HEK293T (cell line): ENCODE measurements at regions not wholly inside any gene's neighbourhood (a gene's known extent, or its start where the extent isn't known, plus 50 kb on each side); places are given as distances from the start of the nearest gene placed in this dataset.

Experiments used
- CTCF ChIA-PET: fragments of 350-600 bp; formaldehyde crosslinking; extraction: SDS; loops from one replicate; lab custom pipeline; 2021; ENCODE audit warnings: antibody characterized with exemption, inconsistent platforms; lab: Yijun Ruan, JAX
- POLR2A ChIA-PET: fragments of 350-600 bp; formaldehyde crosslinking; extraction: SDS; loops from one replicate; lab custom pipeline; 2020; ENCODE audit warnings: antibody characterized with exemption, inconsistent platforms; lab: Yijun Ruan, JAX
- DNase-seq: peaks from one replicate; pipeline ENCODE4 v3.0.0; 2012; ENCODE audit warnings: mixed read lengths; ENCODE audit errors: extremely low spot score
- ARNT ChIP-seq: fragments of 450-650 bp; IDR thresholded peaks from 2 replicates; pipeline ENCODE4 v1.6.1; 2017; ENCODE audit warnings: mild to moderate bottlenecking
- BHLHE40 ChIP-seq: fragments of 450-650 bp; IDR thresholded peaks from 2 replicates; pipeline ENCODE4 v1.6.1; 2016; ENCODE audit warnings: mild to moderate bottlenecking, moderate library complexity, borderline replicate concordance
- CTBP1 ChIP-seq: fragments of 450-650 bp; IDR thresholded peaks from 2 replicates; pipeline ENCODE4 v1.6.1; 2016; ENCODE audit warnings: borderline replicate concordance
- ELF4 ChIP-seq: fragments of 450-650 bp; IDR thresholded peaks from 2 replicates; pipeline ENCODE4 v1.6.1; 2017; ENCODE audit warnings: antibody characterized with exemption
- FOXA1 ChIP-seq: fragments of 450-650 bp; IDR thresholded peaks from 2 replicates; pipeline ENCODE4 v1.6.1; 2016; ENCODE audit warnings: mild to moderate bottlenecking
- FOXK2 ChIP-seq: fragments of 450-650 bp; IDR thresholded peaks from 2 replicates; pipeline ENCODE4 v1.6.1; 2016; ENCODE audit warnings: mild to moderate bottlenecking
- FOXM1 ChIP-seq: fragments of 450-650 bp; IDR thresholded peaks from 2 replicates; pipeline ENCODE4 v1.6.1; 2017; ENCODE audit warnings: mild to moderate bottlenecking, borderline replicate concordance
- HDGF ChIP-seq: fragments of 450-650 bp; IDR thresholded peaks from 2 replicates; pipeline ENCODE4 v1.6.1; 2017; ENCODE audit warnings: antibody characterized with exemption, borderline replicate concordance
- L3MBTL2 ChIP-seq: fragments of 450-650 bp; conservative IDR thresholded peaks from 2 replicates; pipeline ENCODE4 v1.6.1; 2016; ENCODE audit warnings: mild to moderate bottlenecking
- LEF1 ChIP-seq: fragments of 450-650 bp; IDR thresholded peaks from 2 replicates; pipeline ENCODE4 v1.6.1; 2017; ENCODE audit warnings: mild to moderate bottlenecking, borderline replicate concordance
- NFRKB ChIP-seq: fragments of 450-650 bp; IDR thresholded peaks from 2 replicates; pipeline ENCODE4 v1.6.1; 2016; ENCODE audit warnings: mild to moderate bottlenecking, moderate library complexity
- PKNOX1 ChIP-seq: fragments of 450-650 bp; IDR thresholded peaks from 2 replicates; pipeline ENCODE4 v1.6.1; 2016
- SP1 ChIP-seq: fragments of 450-650 bp; IDR thresholded peaks from 2 replicates; pipeline ENCODE4 v1.6.1; 2017
- SUZ12 ChIP-seq: fragments of 450-650 bp; IDR thresholded peaks from 2 replicates; pipeline ENCODE4 v1.6.1; 2016; ENCODE audit warnings: mild to moderate bottlenecking
- TARDBP ChIP-seq: fragments of 450-650 bp; IDR thresholded peaks from 2 replicates; pipeline ENCODE4 v1.6.1; 2016
- ZNF384 ChIP-seq: fragments of 450-650 bp; IDR thresholded peaks from 2 replicates; pipeline ENCODE4 v1.6.1; 2016

GRCh38 chr7:32258265-32258664, 188.1 kb upstream of the PDE1C start:
- no peak for DNase-seq
- ChIA-PET CTCF (no interaction called here), POLR2A (no interaction called here)
- TF ChIP-seq FOXM1 (no peak), PKNOX1 (no peak), ZNF384 (no peak), NFRKB (no peak), CTBP1 (no peak), FOXK2 (no peak), LEF1 (no peak), ELF4 (no peak), SUZ12 (no peak), L3MBTL2 (no peak), HDGF (no peak), TARDBP (no peak), FOXA1 (no peak), ARNT (no peak), BHLHE40 (no peak), SP1 (no peak)

- no peak for DNase-seq
- CTCF ChIA-PET, result no interaction called here
- POLR2A ChIA-PET, result no interaction called here
- no peak for TF ChIP-seq ZNF384
- no peak for TF ChIP-seq BHLHE40
- no peak for TF ChIP-seq NFRKB
- no peak for TF ChIP-seq ARNT
- TF ChIP-seq SP1, result no peak
- no peak for TF ChIP-seq FOXM1
- no peak for TF ChIP-seq CTBP1
- TF ChIP-seq L3MBTL2, result no peak
- TF ChIP-seq ELF4, result no peak
- no peak for TF ChIP-seq PKNOX1
- no peak for TF ChIP-seq FOXA1
Observed at GRCh38 chr7:32257621-32258020, 187.4 kb upstream of the PDE1C start.

- CTCF ChIA-PET, result interaction anchor here (0.6 kb wide), 1 partner anchor 44 kb away, joined by 3 read pairs; no protein-coding TSS in a partner anchor
- no peak for TF ChIP-seq FOXM1
- no peak for TF ChIP-seq BHLHE40
- TF ChIP-seq LEF1, result no peak
- TF ChIP-seq ZNF384, result no peak
- TF ChIP-seq FOXK2, result no peak
- no peak for TF ChIP-seq TARDBP
- TF ChIP-seq FOXA1, result no peak
- POLR2A ChIA-PET, result no interaction called here
- DNase-seq, result no peak
Observed at GRCh38 chr7:32256811-32257210, 186.6 kb upstream of the PDE1C start.

- DNase-seq, result no peak
- POLR2A ChIA-PET, result no interaction called here
- TF ChIP-seq PKNOX1 (no peak), CTBP1 (no peak), NFRKB (no peak), LEF1 (no peak), ELF4 (no peak), ARNT (no peak), SUZ12 (no peak), HDGF (no peak), FOXM1 (no peak)
Observed at GRCh38 chr7:32256376-32256775, 186.2 kb upstream of the PDE1C start.

GRCh38 chr7:32255036-32255435, 184.8 kb upstream of the PDE1C start:
- ChIA-PET CTCF (no interaction called here), POLR2A (no interaction called here)
- no peak for DNase-seq
- TF ChIP-seq L3MBTL2, result no peak
- no peak for TF ChIP-seq HDGF
- TF ChIP-seq BHLHE40, result no peak
- TF ChIP-seq CTBP1, result no peak
- TF ChIP-seq ELF4, result no peak

More at GRCh38 chr7:32256376-32256775, 186.2 kb upstream of the PDE1C start:
- CTCF ChIA-PET, result interaction anchor here (0.6 kb wide), 1 partner anchor 44 kb away, joined by 3 read pairs; no protein-coding TSS in a partner anchor

- no peak for DNase-seq
- POLR2A ChIA-PET, result no interaction called here
- TF ChIP-seq SUZ12 (no peak), ELF4 (no peak), CTBP1 (no peak), NFRKB (no peak), SP1 (no peak), LEF1 (no peak), PKNOX1 (no peak)
- CTCF ChIA-PET, result interaction anchor here (0.6 kb wide), 1 partner anchor 46 kb away, joined by 10 read pairs; no protein-coding TSS in a partner anchor
Observed at GRCh38 chr7:32253299-32253698, 183.1 kb upstream of the PDE1C start.
